NCI-H748 (cell line): ENCODE measurements at regions not wholly inside any gene's neighbourhood (a gene's known extent, or its start where the extent isn't known, plus 50 kb on each side); places are given as distances from the start of the nearest gene placed in this dataset.
A peak's percentile ranks its signal among the peaks of the same experiment; 100 is the strongest.
"Not testable (repeated sequence)": the region's sequence is repeated elsewhere in the genome, so short reads cannot be mapped to it uniquely, and the experiment has no call there.

Experiments used
- DNase-seq: peaks from one replicate; lab custom pipeline; 2025; ENCODE audit not compliant: unreplicated experiment; lab: John Stamatoyannopoulos, UW

DNA sequence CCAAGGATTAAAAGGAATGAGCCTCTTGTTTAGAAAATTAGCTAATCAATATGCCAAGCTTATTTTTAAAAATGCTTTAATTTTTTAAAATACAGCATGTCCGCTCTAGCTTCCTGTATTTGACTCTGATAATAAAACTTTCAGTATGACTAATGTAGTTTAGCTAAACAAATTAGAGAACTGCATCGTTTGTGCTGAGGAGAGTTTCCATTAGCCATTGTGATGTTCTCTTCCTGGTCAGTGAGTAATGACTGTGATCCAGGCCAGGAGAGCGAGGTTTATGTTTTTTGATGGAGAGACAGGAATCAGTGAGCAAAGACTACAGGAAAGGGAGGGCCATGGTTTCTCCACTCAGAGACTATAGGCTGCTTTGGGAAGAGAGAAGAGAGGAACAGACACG, 237.2 kb upstream of the ETAA1 start:
- DNase-seq: no peak

DNA sequence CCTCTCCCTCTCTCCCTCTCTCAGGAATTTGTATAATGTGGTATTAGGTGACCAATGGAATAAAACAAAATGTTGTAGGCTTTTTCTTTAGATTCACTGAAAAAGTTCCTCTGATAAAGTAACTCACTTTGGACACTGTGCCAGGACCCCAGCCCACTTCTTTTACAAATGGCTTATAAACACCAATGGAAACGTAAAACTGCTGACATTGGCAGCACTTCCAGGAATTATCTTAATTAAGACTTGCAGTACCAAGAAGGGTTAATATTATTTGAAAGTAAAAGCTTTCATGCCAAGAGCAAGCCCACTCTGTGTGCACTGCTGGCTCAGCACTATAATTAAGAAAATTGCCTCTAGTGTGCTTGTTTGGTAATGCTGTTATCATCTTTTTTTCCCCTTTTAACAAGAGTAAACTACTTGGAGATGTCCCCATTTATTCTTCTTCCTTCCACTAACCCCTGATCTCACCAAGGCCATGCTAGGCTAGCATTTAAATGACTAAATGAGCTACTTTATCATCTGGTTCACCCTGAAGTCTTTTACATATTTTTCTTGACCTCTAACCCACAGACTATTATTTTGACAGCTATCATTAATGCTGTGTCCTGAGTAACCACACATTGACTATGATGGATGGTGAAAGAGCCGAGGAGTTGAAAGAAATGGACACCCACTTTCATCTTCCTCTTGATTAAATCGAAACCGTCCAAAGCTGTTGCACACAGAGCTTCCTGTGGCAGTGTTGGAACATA, 232.2 kb upstream of the ETAA1 start:
- peak; percentile 73 for DNase-seq

DNA sequence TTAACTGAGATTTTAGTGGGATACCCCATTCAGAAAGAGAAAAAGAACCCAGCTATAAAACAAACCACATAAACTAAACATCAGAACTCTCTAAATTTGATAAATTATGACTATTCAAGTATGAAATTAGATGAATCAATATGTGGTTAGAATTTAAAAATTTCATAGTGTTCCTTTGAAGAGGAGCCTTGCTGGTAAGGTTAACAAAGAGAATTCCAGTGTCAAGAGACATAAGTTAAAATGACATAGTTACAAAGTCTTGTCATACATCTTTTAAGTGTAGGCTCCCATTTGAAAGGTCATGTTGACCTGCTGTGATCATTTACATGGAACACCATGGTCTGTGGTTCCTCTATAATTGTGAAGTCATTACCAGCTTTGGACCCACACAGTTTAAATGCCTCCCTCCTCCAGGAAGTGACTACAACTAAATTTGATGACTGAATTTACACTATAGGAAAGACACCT, 231.6 kb upstream of the ETAA1 start:
- no peak for DNase-seq

GRCh38 chr2:67166511-67166910, 230.6 kb upstream of the ETAA1 start:
- DNase-seq: not testable (repeated sequence)

DNA sequence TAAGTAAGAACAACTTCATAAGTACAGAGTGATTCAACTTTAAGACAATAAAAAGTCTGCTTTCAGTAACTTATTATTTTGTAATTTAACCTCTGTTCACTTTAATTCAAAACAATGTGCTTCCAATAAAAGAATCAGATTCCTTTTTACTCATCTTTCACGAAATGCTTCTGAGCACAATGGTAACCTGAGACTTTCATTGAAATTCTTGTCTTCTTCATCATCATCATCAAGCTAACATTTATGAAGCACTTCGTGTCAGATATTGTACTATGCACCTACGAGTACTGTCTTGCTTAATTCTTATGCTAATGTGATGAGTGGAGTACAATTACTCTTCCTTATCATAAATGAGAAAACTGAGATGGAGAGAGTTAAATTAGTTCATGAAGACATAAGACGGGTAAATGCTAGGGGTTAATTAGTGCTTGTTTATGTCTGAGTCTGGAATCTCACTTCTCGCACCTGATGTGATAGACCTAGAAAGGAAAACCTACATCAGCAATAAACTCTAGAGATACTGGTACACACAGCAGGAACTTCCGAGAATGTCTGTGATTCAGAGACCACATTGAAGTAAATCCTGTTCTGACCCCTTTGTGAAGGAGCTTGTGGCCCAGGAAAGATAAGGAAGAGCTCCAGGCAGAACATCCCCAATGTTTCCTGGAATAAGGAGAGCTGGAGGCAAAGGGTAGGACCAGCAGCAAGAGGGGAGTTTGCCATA, 227.6 kb upstream of the ETAA1 start:
- DNase-seq: no peak

DNA sequence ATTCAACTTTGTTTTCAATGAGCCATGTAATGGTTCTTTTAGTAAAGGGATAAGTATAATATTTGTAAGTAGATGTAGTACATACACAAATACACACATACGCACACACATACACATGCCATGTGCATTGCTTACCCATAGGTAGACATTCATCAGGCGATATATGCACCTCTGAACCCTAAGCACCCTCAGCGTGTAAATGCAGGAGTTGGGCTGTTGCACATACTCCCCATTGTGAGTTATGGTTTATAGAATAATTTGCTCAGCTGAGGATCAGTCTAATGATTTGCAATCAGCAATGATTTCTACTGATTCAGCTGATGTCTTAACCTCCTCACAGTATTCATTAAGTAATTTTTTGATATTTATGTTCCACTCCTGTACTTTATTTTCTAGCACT, 217.6 kb upstream of the ETAA1 start:
- DNase-seq: no peak

DNA sequence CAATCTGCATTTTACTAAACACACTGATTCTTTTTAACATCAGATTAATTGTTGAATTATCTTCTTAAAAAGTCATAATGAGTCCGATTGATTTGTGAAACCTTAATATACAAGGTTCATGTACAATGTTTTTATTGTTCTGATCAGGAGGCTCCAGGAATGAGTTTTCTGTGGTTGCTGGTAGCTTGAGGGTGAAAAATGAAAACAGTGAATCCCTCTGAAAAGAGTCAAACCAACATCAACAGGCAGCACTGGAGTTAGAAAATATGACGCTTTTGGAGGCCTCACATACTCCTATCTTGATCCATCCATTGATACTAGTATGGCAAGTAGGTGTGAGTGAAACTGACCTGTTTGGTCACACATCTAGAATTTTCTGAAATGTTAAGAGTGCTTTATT, 216.3 kb upstream of the ETAA1 start:
- DNase-seq: no peak

- no peak for DNase-seq
Measured at GRCh38 chr2:67182884-67183283, 214.2 kb upstream of the ETAA1 start.

- DNase-seq: no peak
Measured at GRCh38 chr2:67186326-67186725, 210.8 kb upstream of the ETAA1 start.

- DNase-seq: no peak
Measured at GRCh38 chr2:67186871-67187270, 210.3 kb upstream of the ETAA1 start.

DNA sequence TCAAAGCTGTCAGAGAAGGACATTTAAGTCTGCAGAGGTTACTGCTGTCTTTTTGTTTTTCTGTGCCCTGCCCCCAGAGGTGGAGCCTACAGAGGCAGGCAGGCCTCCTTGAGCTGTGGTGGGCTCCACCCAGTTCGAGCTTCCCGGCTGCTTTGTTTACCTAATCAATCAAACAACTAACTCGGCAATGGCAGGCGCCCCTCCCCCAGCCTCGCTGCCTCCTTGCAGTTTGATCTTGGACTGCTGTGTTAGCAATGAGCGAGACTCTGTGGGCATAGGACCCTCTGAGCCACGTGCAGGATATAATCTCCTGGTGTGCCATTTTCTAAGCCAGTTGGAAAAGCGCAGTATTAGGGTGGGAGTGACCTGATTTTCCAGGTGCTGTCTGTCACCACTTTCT, 201.8 kb upstream of the ETAA1 start:
- not testable (repeated sequence) for DNase-seq

GRCh38 chr2:67201521-67201920, 195.6 kb upstream of the ETAA1 start:
- no peak for DNase-seq

DNA sequence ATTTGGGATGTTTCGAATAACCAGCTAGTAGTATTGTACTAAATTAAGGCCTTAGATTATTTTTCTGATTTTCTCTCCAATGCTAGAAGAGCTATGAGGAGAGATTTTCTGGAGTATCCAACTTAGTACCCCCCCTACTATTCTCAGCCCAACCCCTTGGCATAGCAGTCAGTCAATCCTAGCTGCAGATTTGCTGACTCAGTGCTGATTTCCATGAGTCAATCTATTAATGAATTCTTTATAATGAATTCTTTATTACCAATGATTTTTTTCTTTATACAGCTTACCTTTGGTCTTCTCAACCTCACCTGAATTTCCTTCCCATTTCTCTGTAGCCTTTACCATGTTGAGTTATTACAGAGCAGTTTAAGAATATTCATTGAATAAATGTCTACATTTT, 192.8 kb upstream of the ETAA1 start:
- no peak for DNase-seq

GRCh38 chr2:67208887-67209500, 188.1 kb upstream of the ETAA1 start:
- peak; percentile 51 for DNase-seq

GRCh38 chr2:67210430-67210829, 186.7 kb upstream of the ETAA1 start:
- DNase-seq: no peak

- no peak for DNase-seq
Measured at GRCh38 chr2:67212203-67212602, 184.9 kb upstream of the ETAA1 start.

GRCh38 chr2:67213270-67213670, 183.9 kb upstream of the ETAA1 start:
- no peak for DNase-seq

DNA sequence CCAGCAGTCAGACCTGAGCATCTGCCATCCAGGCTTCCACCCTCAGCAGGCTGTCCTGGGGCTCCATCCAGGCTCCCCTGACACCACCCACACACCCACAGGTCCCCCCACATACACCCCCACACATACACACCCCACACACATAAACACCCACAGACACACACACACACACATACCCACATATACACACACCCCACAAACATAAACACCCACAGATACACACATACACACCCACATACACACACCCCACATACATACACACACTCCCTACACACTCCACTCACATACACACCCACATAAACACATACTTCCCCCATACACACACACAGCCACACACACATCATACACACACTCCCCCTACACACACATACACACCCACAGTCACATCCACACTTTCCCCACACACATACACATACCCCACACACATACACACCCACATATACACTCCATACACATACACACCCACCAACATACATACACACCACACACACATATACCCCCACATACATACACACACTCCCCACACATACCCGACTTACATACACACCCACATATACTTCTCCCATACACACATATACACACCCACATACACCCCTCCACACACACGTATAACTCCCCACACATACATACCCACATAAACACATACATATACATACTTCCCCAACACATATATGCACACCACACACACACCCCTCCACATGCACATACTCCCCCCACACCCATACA, 183.3 kb upstream of the ETAA1 start:
- no peak for DNase-seq

DNA sequence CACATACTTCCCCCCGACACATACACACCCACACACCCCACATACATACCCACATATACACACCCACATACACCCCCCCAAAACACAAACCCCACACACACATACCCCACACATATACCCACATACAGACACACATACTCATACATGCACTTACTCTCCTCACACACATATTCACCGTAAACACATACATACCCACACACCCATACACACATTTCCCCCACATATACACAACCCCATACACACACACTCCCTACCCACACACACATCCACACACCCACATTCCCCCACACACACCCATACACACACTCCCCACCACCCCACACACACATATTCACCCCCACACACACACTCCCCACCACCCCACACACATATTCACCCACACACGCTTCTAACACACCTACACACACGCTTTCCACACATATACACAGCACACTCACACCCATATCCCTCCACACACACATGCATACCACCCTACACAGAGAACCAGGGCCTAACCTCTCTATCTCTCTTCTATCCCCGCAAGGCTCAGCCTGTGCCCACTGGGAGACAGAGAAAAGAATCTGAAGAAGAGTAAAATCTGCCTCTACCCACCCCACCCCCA, 182.4 kb upstream of the ETAA1 start:
- no peak for DNase-seq

DNA sequence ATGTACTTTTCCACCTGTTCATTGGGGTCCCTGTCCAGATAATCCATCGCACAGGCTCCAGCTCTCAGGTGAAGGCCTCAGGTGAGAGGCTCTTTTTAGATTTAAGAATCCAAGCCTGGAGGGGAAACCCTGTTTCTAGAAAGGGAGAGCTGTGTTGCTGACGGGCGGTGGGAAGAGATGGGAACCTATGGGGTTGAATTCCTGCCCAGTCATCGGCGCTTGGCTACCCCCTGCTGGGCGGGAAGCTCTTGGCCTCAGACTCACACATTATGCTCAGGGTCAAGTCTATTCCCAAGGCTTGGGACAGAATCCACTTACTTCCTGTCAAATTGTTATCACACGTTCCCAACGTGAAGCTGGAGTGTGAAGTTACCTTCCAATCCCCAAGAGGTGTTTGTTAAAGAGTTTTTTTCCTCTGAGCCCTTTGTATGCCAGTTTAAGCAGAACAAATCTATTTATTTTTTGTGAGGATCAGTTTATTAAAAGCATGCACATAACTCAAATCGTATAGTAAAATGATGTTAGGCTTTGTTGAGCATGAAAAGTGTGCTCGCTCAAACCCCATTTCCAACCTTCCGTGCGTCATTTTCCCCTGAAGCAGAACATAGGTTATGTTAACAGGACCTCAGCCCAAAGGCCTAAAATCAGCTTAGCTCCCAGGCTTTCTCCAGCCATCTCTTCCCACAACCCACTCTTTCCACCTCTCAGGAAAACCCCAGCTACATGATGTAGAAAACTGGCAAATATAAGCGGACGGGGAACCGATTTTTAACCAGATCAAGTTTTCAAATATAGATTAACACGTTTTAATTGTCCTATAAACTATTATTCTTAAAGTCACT, 181.7 kb upstream of the ETAA1 start:
- peak; percentile 45 for DNase-seq
